H1 (cell line): ENCODE measurements at regions not wholly inside any gene's neighbourhood (a gene's known extent, or its start where the extent isn't known, plus 50 kb on each side); places are given as distances from the start of the nearest gene placed in this dataset.

Source experiments
- CTCF ChIA-PET: fragments of 300-600 bp; sonication (Branson Sonifier 250); formaldehyde crosslinking; loops from one replicate; lab custom pipeline; 2021; ENCODE audit not compliant: partially characterized antibody; lab: Charles Lee
- POLR2A ChIA-PET: fragments of 300-600 bp; sonication (Branson Sonifier 250); formaldehyde crosslinking; loops from one replicate; lab custom pipeline; 2021; ENCODE audit warnings: inconsistent platforms; ENCODE audit not compliant: partially characterized antibody; lab: Charles Lee
- DNase-seq, 2 experiments: peaks; one replicate each; pipeline versions ENCODE4 v3.0.0 to v3.0.0-alpha.2; 2010 to 2022; ENCODE audit warnings: low spot score in 2 of 2, low read depth in 1 of 2, mixed read lengths in 1 of 2
- FAIRE-seq: peaks from 2 replicates; lab custom pipeline; 2011; peaks lifted over from hg19 to GRCh38; lab: Jason Lieb, UNC
- H2AFZ ChIP-seq: 2 replicates; pipeline ENCODE4 v1.8.1; 2012; ENCODE audit warnings: low read length, inconsistent platforms
- H2AK5ac ChIP-seq: 2 replicates; pipeline ENCODE4 v1.6.1; 2013; ENCODE audit warnings: low read depth, low read length
- H2BK120ac ChIP-seq: replicated peaks from 2 replicates; pipeline ENCODE3; 2013; ENCODE audit warnings: low read depth, low read length, inconsistent platforms
- H2BK12ac ChIP-seq: 2 replicates; pipeline ENCODE4 v1.6.1; 2013; ENCODE audit warnings: low read depth, low read length
- H2BK15ac ChIP-seq: 2 replicates; pipeline ENCODE4 v1.6.1; 2013; ENCODE audit warnings: low read length
- H2BK20ac ChIP-seq: 2 replicates; pipeline ENCODE4 v1.6.1; 2013; ENCODE audit warnings: low read length
- H2BK5ac ChIP-seq: 2 replicates; pipeline ENCODE4 v1.6.1; 2013; ENCODE audit warnings: low read depth, low read length
- H3K14ac ChIP-seq: 2 replicates; pipeline ENCODE4 v1.6.1; 2013; ENCODE audit warnings: inconsistent platforms; ENCODE audit not compliant: insufficient read length
- H3K18ac ChIP-seq: 2 replicates; pipeline ENCODE4 v1.6.1; 2013; ENCODE audit warnings: low read length; ENCODE audit errors: extremely low read depth
- H3K23ac ChIP-seq: 2 replicates; pipeline ENCODE4 v1.6.1; 2013; ENCODE audit warnings: inconsistent platforms; ENCODE audit not compliant: insufficient read length
- H3K23me2 ChIP-seq: 2 replicates; pipeline ENCODE4 v1.6.1; 2013; ENCODE audit warnings: low read depth, low read length
- H3K27ac ChIP-seq: 2 replicates; pipeline ENCODE4 v1.6.1; 2011; ENCODE audit warnings: low read depth, low read length, inconsistent platforms
- H3K27me3 ChIP-seq, 4 experiments: replicated peaks in 1 of 4; 1 replicate in 1 of 4; 2 replicates in 3 of 4; pipeline versions ENCODE4 v1.6.1 to v1.8.1; 2011 to 2013; ENCODE audit warnings: low read length in 3 of 4, mild to moderate bottlenecking in 3 of 4, inconsistent platforms in 2 of 4, mixed read lengths in 2 of 4, moderate library complexity in 1 of 4; ENCODE audit not compliant: control insufficient read depth in 3 of 4, insufficient read depth in 3 of 4; ENCODE audit errors: extremely low read depth in 1 of 4
- H3K36me3 ChIP-seq, 4 experiments: 2 replicates each; pipeline versions ENCODE4 v1.6.1 to v1.8.1; 2011 to 2013; ENCODE audit warnings: mild to moderate bottlenecking in 4 of 4, low read length in 3 of 4, moderate library complexity in 2 of 4, control low read depth in 1 of 4, inconsistent platforms in 1 of 4; ENCODE audit not compliant: insufficient read depth in 4 of 4, control insufficient read depth in 2 of 4
- H3K4ac ChIP-seq: replicated peaks from 2 replicates; pipeline ENCODE3; 2013; ENCODE audit warnings: low read length, low read depth, mixed read lengths, inconsistent platforms; ENCODE audit not compliant: insufficient read length
- H3K4me1 ChIP-seq, 4 experiments: replicated peaks in 1 of 4; 1 replicate in 1 of 4; 2 replicates in 3 of 4; pipeline versions ENCODE4 v1.6.1 to v1.8.1; 2011 to 2013; ENCODE audit warnings: low read length in 3 of 4, inconsistent platforms in 2 of 4, mixed read lengths in 1 of 4; ENCODE audit not compliant: insufficient read depth in 4 of 4, control insufficient read depth in 3 of 4
- H3K4me2 ChIP-seq, 2 experiments: 2 replicates each; pipeline versions ENCODE4 v1.6.1 to v1.8.1; 2011 to 2013; ENCODE audit warnings: low read depth in 2 of 2, low read length in 2 of 2, control low read depth in 1 of 2, inconsistent platforms in 1 of 2, mild to moderate bottlenecking in 1 of 2; ENCODE audit not compliant: insufficient read depth in 1 of 2
- H3K4me3 ChIP-seq, 4 experiments: fragments of 200-600, 300-600 bp in 1 of 4; sonication (generic), shearing (Covaris generic), sonication (Bioruptor Twin) in 1 of 4; 2 replicates each; pipeline versions ENCODE4 v1.5.1 to v1.8.1; 2011 to 2016; ENCODE audit warnings: low read length in 4 of 4, low read depth in 3 of 4, control low read depth in 2 of 4, inconsistent platforms in 2 of 4, mild to moderate bottlenecking in 2 of 4, mixed read lengths in 1 of 4, moderate library complexity in 1 of 4; ENCODE audit not compliant: insufficient read depth in 2 of 4; ENCODE audit errors: extremely low read depth in 1 of 4
- H3K56ac ChIP-seq: replicated peaks from 2 replicates; pipeline ENCODE3; 2013; ENCODE audit warnings: low read depth, mild to moderate bottlenecking, mixed read lengths, low read length, inconsistent platforms; ENCODE audit not compliant: insufficient read length
- H3K79me1 ChIP-seq: 2 replicates; pipeline ENCODE4 v1.6.1; 2013; ENCODE audit warnings: low read depth, low read length, control low read depth
- H3K79me2 ChIP-seq, 2 experiments: 2 replicates each; pipeline versions ENCODE4 v1.6.1 to v1.8.1; 2012 to 2013; ENCODE audit warnings: low read length in 2 of 2, mild to moderate bottlenecking in 2 of 2, inconsistent platforms in 1 of 2; ENCODE audit not compliant: insufficient read depth in 2 of 2, control insufficient read depth in 1 of 2
- H3K9ac ChIP-seq, 4 experiments: replicated peaks in 1 of 4; 1 replicate in 1 of 4; 2 replicates in 3 of 4; pipeline versions ENCODE4 v1.6.1 to v1.8.1; 2011 to 2013; ENCODE audit warnings: low read depth in 3 of 4, low read length in 3 of 4, control low read depth in 2 of 4, mild to moderate bottlenecking in 2 of 4, moderate library complexity in 2 of 4, inconsistent platforms in 1 of 4; ENCODE audit errors: extremely low read depth in 1 of 4
- H3K9me3 ChIP-seq, 2 experiments: 2 replicates each; pipeline versions ENCODE4 v1.6.1 to v1.8.1; 2012 to 2013; ENCODE audit warnings: mild to moderate bottlenecking in 2 of 2, moderate library complexity in 2 of 2, control low read depth in 1 of 2, inconsistent platforms in 1 of 2, low read depth in 1 of 2, low read length in 1 of 2, mixed read lengths in 1 of 2; ENCODE audit not compliant: insufficient read depth in 2 of 2
- H4K20me1 ChIP-seq, 2 experiments: replicated peaks in 1 of 2; 2 replicates each; pipeline versions ENCODE3 to v1.8.1; 2011 to 2013; ENCODE audit warnings: inconsistent platforms in 2 of 2, low read length in 2 of 2, mild to moderate bottlenecking in 1 of 2; ENCODE audit not compliant: insufficient read depth in 2 of 2, control insufficient read depth in 1 of 2
- H4K5ac ChIP-seq: 2 replicates; pipeline ENCODE4 v1.6.1; 2013; ENCODE audit warnings: low read length, low read depth, mixed read lengths, inconsistent platforms; ENCODE audit not compliant: insufficient read length
- H4K8ac ChIP-seq: 2 replicates; pipeline ENCODE4 v1.8.0; 2013; ENCODE audit warnings: mild to moderate bottlenecking, moderate library complexity, low read length, inconsistent platforms; ENCODE audit not compliant: insufficient read depth; ENCODE audit errors: extremely low read depth
- H4K91ac ChIP-seq: replicated peaks from 2 replicates; pipeline ENCODE3; 2013; ENCODE audit warnings: low read length, mixed read lengths, inconsistent platforms; ENCODE audit not compliant: insufficient read length
- BRCA1 ChIP-seq: IDR thresholded peaks from 2 replicates; pipeline ENCODE4 v1.6.1; 2012; ENCODE audit warnings: low read depth, low read length, improper control_type of control experiment
- CBX5 ChIP-seq: fragments of 300-800, 300-1000 bp; sonication (generic); IDR thresholded peaks from 2 replicates; pipeline ENCODE4 v1.7.1; 2016; ENCODE audit warnings: antibody characterized with exemption, low read length, low read depth
- CBX8 ChIP-seq: fragments of 300-800, 300-1000 bp; sonication (generic); IDR thresholded peaks from 2 replicates; pipeline ENCODE4 v1.7.1; 2016; ENCODE audit warnings: low read depth, low read length, borderline replicate concordance
- CREB1 ChIP-seq: IDR thresholded peaks from 2 replicates; pipeline ENCODE4 v1.6.1; 2012; ENCODE audit warnings: inconsistent platforms
- JUND ChIP-seq: IDR thresholded peaks from 2 replicates; pipeline ENCODE4 v1.6.1; 2011; ENCODE audit warnings: mild to moderate bottlenecking, improper control_type of control experiment, low read length
- POU5F1 ChIP-seq: IDR thresholded peaks from 2 replicates; pipeline ENCODE4 v1.6.1; 2011; ENCODE audit warnings: low read depth, mild to moderate bottlenecking, low read length, moderate library complexity
- SIRT6 ChIP-seq: IDR thresholded peaks from one replicate; pipeline ENCODE4 v1.7.1; 2012; ENCODE audit warnings: low read length, inconsistent platforms
- SP1 ChIP-seq: IDR thresholded peaks from 2 replicates; pipeline ENCODE4 v1.6.1; 2011; ENCODE audit warnings: low read depth, low read length
- SP4 ChIP-seq: IDR thresholded peaks from 2 replicates; pipeline ENCODE4 v1.6.1; 2012; ENCODE audit warnings: low read length, inconsistent platforms
- SRF ChIP-seq: IDR thresholded peaks from 2 replicates; pipeline ENCODE4 v1.6.1; 2011; ENCODE audit warnings: mild to moderate bottlenecking, low read depth, low read length, moderate library complexity
- WGBS, 2 experiments: shearing (Covaris generic) in 1 of 2; methylation state at CpG; one replicate each; pipeline versions ENCODE4 v1.1.6 to v1.1.7; 2013 to 2015; ENCODE audit warnings: low lambda C conversion rate in 2 of 2, mixed read lengths in 2 of 2, inconsistent platforms in 1 of 2, low coverage in 1 of 2, missing lambda C conversion rate in 1 of 2; ENCODE audit not compliant: insufficient replicate concordance in 2 of 2, insufficient coverage in 1 of 2, insufficient read length in 1 of 2; ENCODE audit errors: extremely low coverage in 1 of 2, missing lambda C conversion rate in 1 of 2; 5-methylcytosine and 5-hydroxymethylcytosine counted together
- TF ChIP-seq, protein P1 (sequence below), 3 experiments: IDR thresholded peaks; 1 replicate in 2 of 3; 2 replicates in 1 of 3; pipeline versions ENCODE4 v1.5.1 to v1.6.1; 2011; ENCODE audit warnings: low read length in 3 of 3, mild to moderate bottlenecking in 3 of 3, inconsistent platforms in 2 of 3, low read depth in 1 of 3, moderate library complexity in 1 of 3; ENCODE audit not compliant: insufficient read depth in 1 of 3; ENCODE audit errors: control extremely low read depth in 1 of 3

DNA sequence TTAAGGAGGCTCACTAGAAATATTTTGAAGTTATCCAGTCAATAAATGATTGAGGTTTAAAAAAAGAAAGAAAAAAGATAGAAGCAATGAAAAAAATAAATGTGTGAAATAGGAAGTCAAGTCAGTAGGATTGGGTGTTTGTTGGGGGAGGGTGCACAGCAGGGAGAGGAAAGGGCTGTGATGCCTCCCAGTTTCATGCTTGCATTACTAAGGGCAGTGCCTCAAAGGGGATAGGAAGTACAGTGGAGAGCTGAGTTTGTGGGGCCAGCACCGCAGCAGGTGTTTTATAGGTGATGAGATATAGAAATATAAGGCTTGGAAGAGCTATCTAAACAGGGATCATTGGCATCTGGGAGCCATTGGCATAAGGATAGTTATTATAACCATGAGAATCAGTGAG lies 919.2 kb downstream of the STIM2 start:
- POLR2A ChIA-PET: no interaction called here
- no peak overlapping the region for H3K4ac ChIP-seq

More for the DNA sequence above, 919.2 kb downstream of the STIM2 start:
- H2BK5ac ChIP-seq: no peak overlapping the region
- no peak overlapping the region for H2BK12ac ChIP-seq
- H3K79me2 ChIP-seq: no peaks in the 10 kb centered on the region
- no peaks in the 10 kb centered on the region for H3K36me3 ChIP-seq
- TF ChIP-seq JUND: no peak
- TF ChIP-seq SP4: no peak
- no peak for TF ChIP-seq CBX5
- TF ChIP-seq CREB1: no peak
- TF ChIP-seq SIRT6: no peak
- no peak for TF ChIP-seq SRF
- TF ChIP-seq, protein P1, sequence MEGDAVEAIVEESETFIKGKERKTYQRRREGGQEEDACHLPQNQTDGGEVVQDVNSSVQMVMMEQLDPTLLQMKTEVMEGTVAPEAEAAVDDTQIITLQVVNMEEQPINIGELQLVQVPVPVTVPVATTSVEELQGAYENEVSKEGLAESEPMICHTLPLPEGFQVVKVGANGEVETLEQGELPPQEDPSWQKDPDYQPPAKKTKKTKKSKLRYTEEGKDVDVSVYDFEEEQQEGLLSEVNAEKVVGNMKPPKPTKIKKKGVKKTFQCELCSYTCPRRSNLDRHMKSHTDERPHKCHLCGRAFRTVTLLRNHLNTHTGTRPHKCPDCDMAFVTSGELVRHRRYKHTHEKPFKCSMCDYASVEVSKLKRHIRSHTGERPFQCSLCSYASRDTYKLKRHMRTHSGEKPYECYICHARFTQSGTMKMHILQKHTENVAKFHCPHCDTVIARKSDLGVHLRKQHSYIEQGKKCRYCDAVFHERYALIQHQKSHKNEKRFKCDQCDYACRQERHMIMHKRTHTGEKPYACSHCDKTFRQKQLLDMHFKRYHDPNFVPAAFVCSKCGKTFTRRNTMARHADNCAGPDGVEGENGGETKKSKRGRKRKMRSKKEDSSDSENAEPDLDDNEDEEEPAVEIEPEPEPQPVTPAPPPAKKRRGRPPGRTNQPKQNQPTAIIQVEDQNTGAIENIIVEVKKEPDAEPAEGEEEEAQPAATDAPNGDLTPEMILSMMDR (IDR thresholded peaks at IDR 0.05; ENCODE audit: control extremely low read depth in 1 of 3, insufficient read depth in 1 of 3, low read depth in 1 of 3, low read length in 3 of 3): no peak
- TF ChIP-seq POU5F1: no peak
- TF ChIP-seq CBX8: no peak
- TF ChIP-seq SP1: no peak
- TF ChIP-seq BRCA1: no peak
- no peak overlapping the region for H2BK120ac ChIP-seq
- no peak overlapping the region for H2AK5ac ChIP-seq
- H3K9me3 ChIP-seq: 0 out of 4 replicates have a peak, but pooled peaks cover 0 to 5% of the 10 kb centered on the region in 2 experiments
- H3K23ac ChIP-seq: no peak overlapping the region
- H3K9ac ChIP-seq: no peak overlapping the region
- H4K20me1 ChIP-seq: no peaks in the 10 kb centered on the region
- H2AFZ ChIP-seq: no peak overlapping the region
- H3K4me1 ChIP-seq: no peaks in the 10 kb centered on the region
- no peak overlapping the region for H2BK15ac ChIP-seq
- no peak overlapping the region for H4K5ac ChIP-seq
- H3K4me3 ChIP-seq: no peak overlapping the region
- no peak for FAIRE-seq
- no peak for DNase-seq
- H3K18ac ChIP-seq: no peak overlapping the region
- H4K91ac ChIP-seq: no peak overlapping the region
- H3K56ac ChIP-seq: no peak overlapping the region
- H3K4me2 ChIP-seq: no peak overlapping the region
- no peak overlapping the region for H4K8ac ChIP-seq
- H3K27me3 ChIP-seq: peaks cover 0 to 1% (median 0%) of the 10 kb centered on the region in 4 experiments; a peak in 1 of 7 replicates
- H3K23me2 ChIP-seq: no peaks in the 10 kb centered on the region
- 95% methylated on average over 1 of the region's 1 CpG; no CpG with 5 or more reads in 1 of the 2 experiments for WGBS, 2 experiments
- no peaks in the 10 kb centered on the region for H3K79me1 ChIP-seq
- no peak overlapping the region for H3K27ac ChIP-seq
- no peak overlapping the region for H3K14ac ChIP-seq
- H2BK20ac ChIP-seq: no peak overlapping the region
- CTCF ChIA-PET: interaction anchor here (1.1 kb wide), 1 partner anchor 88 kb away, joined by 3 read pairs; no protein-coding TSS in a partner anchor
